Vagina (tissue), 2 donors: ENCODE measurements at regions not wholly inside any gene's neighbourhood (a gene's known extent, or its start where the extent isn't known, plus 50 kb on each side); places are given as distances from the start of the nearest gene placed in this dataset.

Experiments
- POLR2A ChIP-seq, 2 donors: fragments of 450-650 bp; IDR thresholded peaks; one replicate each; pipeline ENCODE4 v1.6.1; 2017; ENCODE audit warnings: antibody characterized with exemption in 2 of 2, mild to moderate bottlenecking in 2 of 2, moderate library complexity in 2 of 2
- POLR2AphosphoS5 ChIP-seq, 2 donors: sonication (generic); formaldehyde crosslinking; IDR thresholded peaks; one replicate each; pipeline ENCODE4 v1.9.0; 2017; ENCODE audit warnings: antibody characterized with exemption in 2 of 2, mild to moderate bottlenecking in 2 of 2, low read depth in 1 of 2; ENCODE audit not compliant: insufficient read depth in 1 of 2

- TF ChIP-seq POLR2A (IDR thresholded peaks at IDR 0.05): no peak
- no peak for TF ChIP-seq POLR2AphosphoS5 (IDR thresholded peaks at IDR 0.05; ENCODE audit: insufficient read depth in 1 of 2, low read depth in 1 of 2)
Observed at GRCh38 chr1:4963251-4963650, 308.8 kb downstream of the AJAP1 start.
